ENCODE measurements at regions not wholly inside any gene's neighbourhood (a gene's known extent, or its start where the extent isn't known, plus 50 kb on each side); places are given as distances from the start of the nearest gene placed in this dataset.
A peak's percentile ranks its signal among the peaks of the same experiment; 100 is the strongest.

DNA sequence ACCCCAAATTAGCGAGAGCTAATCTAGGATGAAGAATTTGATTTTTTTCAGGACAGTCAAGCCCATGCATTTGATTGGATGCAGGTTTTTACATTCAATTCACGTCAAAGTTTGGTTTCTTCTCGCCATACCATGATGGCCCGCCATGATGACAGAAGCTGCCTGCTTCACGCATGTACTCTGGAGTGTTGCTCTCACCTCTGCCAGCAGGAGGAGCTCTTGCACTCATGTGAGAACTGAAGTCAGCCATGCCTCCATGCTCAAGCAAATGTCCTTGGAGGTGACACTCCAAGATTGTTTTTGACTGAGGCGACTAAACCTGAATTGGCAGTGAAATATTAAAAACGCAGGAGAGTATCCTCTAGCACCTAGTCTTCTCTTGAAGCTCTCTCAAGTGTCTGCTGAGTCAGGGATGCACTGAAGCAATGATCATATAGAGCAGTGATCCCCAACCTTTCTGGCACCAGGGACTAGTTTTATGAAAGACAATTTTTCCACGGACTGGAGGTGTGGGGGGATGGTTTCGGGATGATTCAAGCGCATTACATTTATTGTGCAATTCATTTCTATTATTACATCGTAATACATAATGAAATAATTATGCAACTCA is 120.9 kb downstream of the SAMMSON start:
- DNase-seq (ENCODE audit: low read depth in 2 of 2): peak in 1 of 2 donors; percentile 2

DNA sequence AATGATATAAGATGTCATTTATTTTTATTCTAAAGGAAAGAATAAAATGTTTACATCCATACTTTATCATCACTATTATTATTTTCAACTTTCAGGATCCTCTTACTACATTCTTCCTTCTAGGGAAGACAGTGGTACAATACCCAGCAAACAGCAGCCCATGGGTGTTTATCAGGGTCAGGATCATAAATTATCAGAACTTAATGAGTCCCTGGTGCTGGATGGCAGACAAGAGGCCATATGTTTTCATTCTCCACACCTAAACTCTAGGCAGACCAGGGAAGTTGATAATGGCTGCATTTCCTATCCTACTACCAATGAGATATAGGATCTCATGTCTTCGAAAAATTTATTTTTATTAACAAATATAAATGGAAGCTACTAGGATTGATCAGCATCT is 127.7 kb downstream of the SAMMSON start:
- DNase-seq (ENCODE audit: low read depth in 2 of 2): no peak

DNA sequence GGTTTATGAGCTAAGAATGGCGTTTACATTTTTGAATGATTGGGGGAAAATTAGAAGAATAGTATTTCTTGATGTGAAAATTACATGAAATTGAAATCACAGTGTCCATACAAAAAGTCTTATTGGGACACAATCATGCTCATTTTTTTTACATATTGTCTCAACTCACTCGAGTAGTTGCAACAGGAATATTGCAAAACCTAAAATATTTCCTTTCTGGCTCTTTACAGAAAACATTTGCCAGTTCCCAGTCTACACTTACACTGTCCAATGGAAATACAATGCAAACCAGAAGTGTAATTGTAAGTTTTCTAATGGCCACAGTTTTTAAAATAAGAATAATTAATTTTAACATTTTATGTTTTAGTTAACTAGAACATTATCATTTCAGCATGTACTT is 137.8 kb downstream of the SAMMSON start:
- no peak for DNase-seq (ENCODE audit: low read depth in 2 of 2)

DNA sequence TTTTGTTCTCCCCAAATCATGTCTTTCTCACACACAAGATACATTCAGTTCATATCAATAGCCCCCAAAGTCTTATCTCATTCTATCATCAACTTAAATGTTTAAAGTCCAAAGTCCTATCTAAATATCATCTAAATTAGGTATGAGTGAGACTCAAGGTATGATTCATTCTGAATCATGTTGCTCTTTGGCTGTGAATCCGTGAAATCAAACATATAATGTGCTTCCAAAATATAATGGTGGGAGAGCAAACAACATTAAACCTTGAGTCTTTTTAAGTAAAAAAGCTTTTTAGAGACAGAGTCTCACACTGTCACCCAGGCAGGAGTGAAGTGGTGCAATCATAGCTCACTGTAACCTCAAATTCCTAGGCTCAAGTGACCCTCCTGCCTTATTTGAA is 139.1 kb downstream of the SAMMSON start:
- DNase-seq (ENCODE audit: low read depth in 2 of 2): no peak
